ENCODE measurements at regions not wholly inside any gene's neighbourhood (a gene's known extent, or its start where the extent isn't known, plus 50 kb on each side); places are given as distances from the start of the nearest gene placed in this dataset.

GRCh38 chr2:22027345-22028005 lies 903.7 kb downstream of the TDRD15 start:
- 28 to 48% (median 38%) methylated on average over 2 of the region's 2 CpGs for WGBS, 3 donors
- TF ChIP-seq CTCF (IDR thresholded peaks at IDR 0.05), result no peak
- intact Hi-C loops (cut with DNase I), result no loop called here
- Histone ChIP-seq H3K4me3 (no peak overlapping the region), H3K27ac (no peak overlapping the region), H3K9me3 (no peaks in the 10 kb centered on the region), H3K36me3 (ENCODE audit: insufficient read depth in 1 of 2, low read depth in 1 of 2) (no peaks in the 10 kb centered on the region), H3K4me1 (no peaks in the 10 kb centered on the region), H3K27me3 (ENCODE audit: insufficient read depth in 3 of 3, low read length in 2 of 3) (no peaks in the 10 kb centered on the region)
- no peak for DNase-seq
- ATAC-seq, result no peak

GRCh38 chr2:22035361-22035830 lies 911.6 kb downstream of the TDRD15 start:
- Histone ChIP-seq H3K36me3 (ENCODE audit: insufficient read depth in 1 of 2, low read depth in 1 of 2) (no peaks in the 10 kb centered on the region), H3K4me3 (no peak overlapping the region), H3K27me3 (ENCODE audit: insufficient read depth in 3 of 3, low read length in 2 of 3) (no peaks in the 10 kb centered on the region), H3K4me1 (no peaks in the 10 kb centered on the region), H3K9me3 (no peaks in the 10 kb centered on the region), H3K27ac (no peak overlapping the region)
- TF ChIP-seq CTCF (IDR thresholded peaks at IDR 0.05), result no peak
- WGBS, 3 donors, result 13 to 29% (median 25%) methylated on average over 1 of the region's 1 CpG
- intact Hi-C loops (cut with DNase I), result no loop called here
- DNase-seq (no peak), ATAC-seq (no peak)

DNA sequence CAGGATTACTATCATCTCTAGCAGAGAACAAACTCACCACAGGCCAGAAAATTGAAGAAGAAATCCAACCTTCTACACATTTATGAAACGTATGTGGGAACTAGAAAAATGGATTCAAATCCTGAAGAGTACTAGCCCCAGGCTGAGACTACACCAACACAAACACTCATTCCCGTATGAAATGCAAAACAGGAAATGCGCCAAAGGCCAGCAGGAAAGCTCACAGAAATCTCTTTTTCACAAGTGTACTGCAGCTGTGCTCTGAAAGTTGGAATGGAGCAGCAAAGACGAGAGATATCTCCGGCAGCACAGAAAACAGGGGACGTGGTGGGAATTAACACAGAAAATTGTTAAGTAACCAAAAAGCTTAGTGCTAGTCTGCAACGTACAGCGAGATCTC lies 913.5 kb downstream of the TDRD15 start:
- no peak overlapping the region for H3K4me3 ChIP-seq
- H3K36me3 ChIP-seq (ENCODE audit: insufficient read depth in 1 of 2, low read depth in 1 of 2), result no peaks in the 10 kb centered on the region
- no peak for DNase-seq
- no peak for ATAC-seq
- intact Hi-C loops (cut with DNase I), result no loop called here
- no peaks in the 10 kb centered on the region for H3K27me3 ChIP-seq (ENCODE audit: insufficient read depth in 3 of 3, low read length in 2 of 3)
- no peaks in the 10 kb centered on the region for H3K9me3 ChIP-seq
- 16 to 17% (median 16%) methylated on average over 8 of the region's 8 CpGs for WGBS, 3 donors
- H3K4me1 ChIP-seq, result no peaks in the 10 kb centered on the region
- no peak overlapping the region for H3K27ac ChIP-seq
- no peak for TF ChIP-seq CTCF (IDR thresholded peaks at IDR 0.05)

DNA sequence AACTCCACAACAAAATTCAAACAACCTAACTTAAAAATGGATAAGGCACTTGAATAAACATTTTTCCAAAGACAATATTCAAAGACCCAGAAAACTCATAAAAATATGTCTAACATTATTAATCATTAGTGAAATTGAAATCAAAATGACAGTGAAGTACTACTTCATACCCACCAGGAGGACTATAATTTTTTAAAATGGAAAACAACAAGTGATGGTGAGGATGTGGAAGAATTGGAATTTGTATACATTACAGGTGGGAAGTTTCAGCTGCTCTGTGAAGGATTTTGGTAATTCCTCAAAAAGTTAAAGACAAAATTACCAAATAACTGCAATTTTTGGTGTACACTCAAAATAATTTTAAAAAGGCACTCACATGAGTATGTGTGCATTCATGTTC lies 920.0 kb downstream of the TDRD15 start:
- H3K27ac ChIP-seq, result no peak overlapping the region
- no peak for ATAC-seq
- no peaks in the 10 kb centered on the region for H3K4me1 ChIP-seq
- no peak overlapping the region for H3K4me3 ChIP-seq
- no peaks in the 10 kb centered on the region for H3K9me3 ChIP-seq
- intact Hi-C loops (cut with DNase I), result no loop called here
- no peaks in the 10 kb centered on the region for H3K27me3 ChIP-seq (ENCODE audit: insufficient read depth in 3 of 3, low read length in 2 of 3)
- no peaks in the 10 kb centered on the region for H3K36me3 ChIP-seq (ENCODE audit: insufficient read depth in 1 of 2, low read depth in 1 of 2)
- no peak for DNase-seq
- no peak for TF ChIP-seq CTCF (IDR thresholded peaks at IDR 0.05)

All from psoas muscle (tissue), 7 donors.